Heart left ventricle (tissue), 16 donors: ENCODE measurements at regions not wholly inside any gene's neighbourhood (a gene's known extent, or its start where the extent isn't known, plus 50 kb on each side); places are given as distances from the start of the nearest gene placed in this dataset.

Experiments
- ATAC-seq, 4 donors: fragments of 200-7000 bp; cut with Tn5 transposase; one replicate each; pipeline ENCODE4 v1.9.1; 2020 to 2022; ENCODE audit warnings: moderate library complexity in 4 of 4, mild to moderate bottlenecking in 3 of 4, moderate number of reproducible peaks in 1 of 4
- DNase-seq, 5 donors: peaks; one replicate each; pipeline ENCODE4 v3.0.0-alpha.2; 2020
- H3K27ac ChIP-seq, 12 donors: fragments of 200-600 bp; sonication (generic) in 4 of 12; one replicate each; pipeline versions ENCODE4 v1.5.0 to v1.8.0; 2016 to 2022; ENCODE audit warnings: mild to moderate bottlenecking in 2 of 12
- H3K27me3 ChIP-seq, 9 donors: fragments of 200-600 bp; sonication (generic) in 2 of 9; one replicate each; pipeline versions ENCODE4 v1.5.1 to v1.8.0; 2016 to 2022; ENCODE audit warnings: mild to moderate bottlenecking in 3 of 9
- H3K36me3 ChIP-seq, 9 donors: fragments of 200-600 bp; sonication (generic) in 2 of 9; one replicate each; pipeline versions ENCODE4 v1.5.0 to v1.8.0; 2018 to 2022; ENCODE audit warnings: mild to moderate bottlenecking in 2 of 9
- H3K4me1 ChIP-seq, 12 donors: fragments of 200-600 bp; sonication (generic) in 4 of 12; one replicate each; pipeline versions ENCODE4 v1.5.0 to v1.8.0; 2016 to 2022; ENCODE audit warnings: mild to moderate bottlenecking in 3 of 12
- H3K4me3 ChIP-seq, 12 donors: fragments of 200-600 bp; sonication (generic) in 4 of 12; one replicate each; pipeline versions ENCODE4 v1.5.0 to v1.8.0; 2017 to 2022; ENCODE audit warnings: mild to moderate bottlenecking in 9 of 12, moderate library complexity in 4 of 12
- H3K9me3 ChIP-seq, 12 donors: fragments of 200-600 bp; sonication (generic) in 4 of 12; one replicate each; pipeline versions ENCODE4 v1.5.0 to v1.8.0; 2016 to 2022; ENCODE audit warnings: mild to moderate bottlenecking in 1 of 12
- CTCF ChIP-seq, 12 donors: fragments of 200-600 bp; sonication (generic) in 4 of 12; IDR thresholded peaks; one replicate each; pipeline versions ENCODE4 v1.5.0 to v1.8.0; 2018 to 2022; ENCODE audit warnings: antibody characterized with exemption in 12 of 12, mild to moderate bottlenecking in 5 of 12
- POLR2A ChIP-seq, 2 donors: fragments of 450-650 bp; IDR thresholded peaks; one replicate each; pipeline ENCODE4 v1.6.1; 2017; ENCODE audit warnings: antibody characterized with exemption in 2 of 2, mild to moderate bottlenecking in 2 of 2, moderate library complexity in 2 of 2
- WGBS, 4 donors: extraction: QIAGEN DNeasy Blood & Tissue Kit in 2 of 4; methylation state at CpG; one replicate each; pipeline versions ENCODE4 v1.1.5 to v1.1.7; 2013 to 2018; 5-methylcytosine and 5-hydroxymethylcytosine counted together
- intact Hi-C, 10 donors: fragments of 100-400 bp; cut with DNase I; formaldehyde crosslinking; loops; one replicate each; pipeline versions ENCODE4 v1.11.1 to v1.14.2; 2022
- donor health status: ischemic (EF 13 %, LVEDD 7.1; RV severe dilation, severe dysfunction).
- donor health status: healthy with polysubstance abuse.
- donor health status: DM: no; HTN: yes; CAD: no.
- donor health status: DM: no; HTN: no; CAD: no.
- donor health status: ischemic (EF 25% LVEDD 6.9; RV normal size, moderate dysfunction).
- donor health status: ischemic (EF 25% LVEDD 5.7; RV mildly dilated, moderate dysfunction).
- donor health status: healthy.
- donor health status: DM: yes; HTN: yes; CAD: no.
- donor health status: ischemic (EF 35%, LVEDD 5.7; RV mildly dilated, moderate dysfunction).
- donor health status: nonischemic (EF 11% LVEDD 7.7; RV severe dilation, severe dysfunction).
- donor health status: DM: yes; HTN: yes; CAD: no.
- donor health status: PGD.
- donor health status: ischemic (EF 29% LVEDD 5.4; RV normal size, mild dysfunction).
- donor health status: nonischemic (EF 23%, LVEDD 6.1; RV moderate dilation, normal function).

- Histone ChIP-seq H3K27me3 (no peaks in the 10 kb centered on the region), H3K9me3 (no peaks in the 10 kb centered on the region), H3K36me3 (no peaks in the 10 kb centered on the region), H3K4me3 (no peak overlapping the region), H3K27ac (no peak overlapping the region), H3K4me1 (no peaks in the 10 kb centered on the region)
- ATAC-seq (no peak), DNase-seq (no peak)
- WGBS, 4 donors, result 95 to 97% (median 97%) methylated on average over 5 of the region's 5 CpGs
- TF ChIP-seq POLR2A (IDR thresholded peaks at IDR 0.05) (no peak), CTCF (IDR thresholded peaks at IDR 0.05) (no peak)
- intact Hi-C loops, result no loop called here
These were observed 965.2 kb downstream of the BCL11A start for GRCh38 chr2:59588286-59588685.

GRCh38 chr2:59586176-59586575 is 967.3 kb downstream of the BCL11A start:
- ATAC-seq (no peak), DNase-seq (no peak)
- Histone ChIP-seq H3K27me3 (no peaks in the 10 kb centered on the region), H3K36me3 (no peaks in the 10 kb centered on the region), H3K4me1 (no peaks in the 10 kb centered on the region), H3K4me3 (no peak overlapping the region), H3K9me3 (no peaks in the 10 kb centered on the region), H3K27ac (no peak overlapping the region)
- intact Hi-C loops, result no loop called here
- TF ChIP-seq POLR2A (IDR thresholded peaks at IDR 0.05) (no peak), CTCF (IDR thresholded peaks at IDR 0.05) (no peak)
- WGBS, 4 donors, result 91 to 97% (median 94%) methylated on average over 1 of the region's 1 CpG

- intact Hi-C loops, result no loop called here
- H3K9me3 ChIP-seq, result no peaks in the 10 kb centered on the region
- no peak for ATAC-seq
- no peak overlapping the region for H3K27ac ChIP-seq
- H3K4me3 ChIP-seq, result no peak overlapping the region
- H3K36me3 ChIP-seq, result no peaks in the 10 kb centered on the region
- no peaks in the 10 kb centered on the region for H3K4me1 ChIP-seq
- DNase-seq, result no peak
- H3K27me3 ChIP-seq, result no peaks in the 10 kb centered on the region
- whole genome bisulfite sequencing, 4 donors, result 61 to 74% (median 65%) methylated on average over 6 of the region's 6 CpGs
- TF ChIP-seq POLR2A (IDR thresholded peaks at IDR 0.05), result no peak
- TF ChIP-seq CTCF (IDR thresholded peaks at IDR 0.05), result no peak
These were observed 967.8 kb downstream of the BCL11A start for GRCh38 chr2:59585655-59586054.

GRCh38 chr2:59584958-59585357 is 968.5 kb downstream of the BCL11A start:
- DNase-seq (no peak), ATAC-seq (no peak)
- Histone ChIP-seq H3K9me3 (no peaks in the 10 kb centered on the region), H3K4me3 (no peak overlapping the region), H3K27me3 (no peaks in the 10 kb centered on the region), H3K4me1 (no peaks in the 10 kb centered on the region), H3K27ac (no peak overlapping the region), H3K36me3 (no peaks in the 10 kb centered on the region)
- 94 to 96% (median 94%) methylated on average over 1 of the region's 1 CpG for WGBS, 4 donors
- intact Hi-C loops, result no loop called here
- TF ChIP-seq CTCF (IDR thresholded peaks at IDR 0.05), result peak in 6 of 12 donors; percentile 10 to 29 (median 20)
- no peak for TF ChIP-seq POLR2A (IDR thresholded peaks at IDR 0.05)
